ENCODE measurements at regions not wholly inside any gene's neighbourhood (a gene's known extent, or its start where the extent isn't known, plus 50 kb on each side); places are given as distances from the start of the nearest gene placed in this dataset.

DNA sequence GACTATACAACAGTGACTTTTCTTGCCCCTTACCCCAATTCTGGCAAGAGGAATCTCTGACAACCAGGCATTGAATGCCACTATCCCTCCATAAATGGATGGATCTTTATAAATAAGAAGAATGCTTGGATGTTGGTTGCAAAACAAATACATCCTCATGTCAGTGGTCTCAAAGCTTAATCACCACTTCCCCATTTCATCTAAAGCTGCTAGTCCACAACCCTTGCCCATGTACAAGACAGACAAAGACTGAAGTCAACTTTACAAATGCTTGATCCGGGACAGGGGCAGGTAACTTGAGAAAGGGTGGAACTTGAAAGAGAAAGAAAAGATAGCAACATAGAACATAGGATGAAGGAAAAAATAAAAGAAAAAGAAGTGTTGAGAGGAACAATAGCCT, 540.5 kb upstream of the NOX3 start:
- Mint-ChIP-seq H3K4me3 (ENCODE audit: low read depth, unreplicated experiment) (no peak overlapping the region), H3K9me3 (ENCODE audit: low read depth, unreplicated experiment) (no peaks in the 10 kb centered on the region), H3K4me1 (ENCODE audit: low read depth, unreplicated experiment) (no peaks in the 10 kb centered on the region), H3K36me3 (ENCODE audit: insufficient read depth, unreplicated experiment) (no peaks in the 10 kb centered on the region), H3K27me3 (ENCODE audit: unreplicated experiment) (no peaks in the 10 kb centered on the region), H3K27ac (ENCODE audit: unreplicated experiment) (no peak overlapping the region)
- BruUV-seq (replicated peaks), result no TSS peak
- CTCF ChIA-PET, result no interaction called here
- TF ChIP-seq, protein P1, sequence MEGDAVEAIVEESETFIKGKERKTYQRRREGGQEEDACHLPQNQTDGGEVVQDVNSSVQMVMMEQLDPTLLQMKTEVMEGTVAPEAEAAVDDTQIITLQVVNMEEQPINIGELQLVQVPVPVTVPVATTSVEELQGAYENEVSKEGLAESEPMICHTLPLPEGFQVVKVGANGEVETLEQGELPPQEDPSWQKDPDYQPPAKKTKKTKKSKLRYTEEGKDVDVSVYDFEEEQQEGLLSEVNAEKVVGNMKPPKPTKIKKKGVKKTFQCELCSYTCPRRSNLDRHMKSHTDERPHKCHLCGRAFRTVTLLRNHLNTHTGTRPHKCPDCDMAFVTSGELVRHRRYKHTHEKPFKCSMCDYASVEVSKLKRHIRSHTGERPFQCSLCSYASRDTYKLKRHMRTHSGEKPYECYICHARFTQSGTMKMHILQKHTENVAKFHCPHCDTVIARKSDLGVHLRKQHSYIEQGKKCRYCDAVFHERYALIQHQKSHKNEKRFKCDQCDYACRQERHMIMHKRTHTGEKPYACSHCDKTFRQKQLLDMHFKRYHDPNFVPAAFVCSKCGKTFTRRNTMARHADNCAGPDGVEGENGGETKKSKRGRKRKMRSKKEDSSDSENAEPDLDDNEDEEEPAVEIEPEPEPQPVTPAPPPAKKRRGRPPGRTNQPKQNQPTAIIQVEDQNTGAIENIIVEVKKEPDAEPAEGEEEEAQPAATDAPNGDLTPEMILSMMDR (IDR thresholded peaks at IDR 0.05; ENCODE audit: unreplicated experiment), result no peak
- intact Hi-C loops (cut with micrococcal nuclease; ENCODE audit: unreplicated experiment), result no loop called here
- DNase-seq, result no peak

DNA sequence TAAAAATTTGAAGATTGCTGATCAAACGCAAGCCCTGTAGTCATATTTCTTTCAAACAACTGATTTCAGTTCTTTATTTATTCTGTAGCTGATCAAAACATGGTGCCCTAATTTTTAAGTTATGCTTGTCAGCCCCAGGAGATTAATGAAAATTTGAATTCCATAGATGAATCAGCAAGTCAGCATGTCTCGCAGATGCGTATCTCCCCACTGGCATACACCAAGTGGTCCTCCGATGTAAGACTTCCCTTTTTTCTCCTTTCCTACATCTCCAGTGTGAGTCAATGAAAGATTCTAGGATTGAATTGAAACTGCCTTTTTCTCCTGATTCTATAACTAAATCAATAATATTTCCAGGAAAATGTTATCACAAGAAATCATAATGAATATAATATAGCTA, 539.6 kb upstream of the NOX3 start:
- CTCF ChIA-PET, result no interaction called here
- intact Hi-C loops (cut with micrococcal nuclease; ENCODE audit: unreplicated experiment), result no loop called here
- H3K27me3 Mint-ChIP-seq (ENCODE audit: unreplicated experiment), result no peaks in the 10 kb centered on the region
- no peak overlapping the region for H3K27ac Mint-ChIP-seq (ENCODE audit: unreplicated experiment)
- H3K4me3 Mint-ChIP-seq (ENCODE audit: low read depth, unreplicated experiment), result no peak overlapping the region
- H3K4me1 Mint-ChIP-seq (ENCODE audit: low read depth, unreplicated experiment), result no peaks in the 10 kb centered on the region
- no peaks in the 10 kb centered on the region for H3K36me3 Mint-ChIP-seq (ENCODE audit: insufficient read depth, unreplicated experiment)
- TF ChIP-seq, protein P1 (IDR thresholded peaks at IDR 0.05; ENCODE audit: unreplicated experiment), result no peak
- no peaks in the 10 kb centered on the region for H3K9me3 Mint-ChIP-seq (ENCODE audit: low read depth, unreplicated experiment)
- DNase-seq, result no peak
- BruUV-seq (replicated peaks), result no TSS peak

- Mint-ChIP-seq H3K27me3 (ENCODE audit: unreplicated experiment) (no peaks in the 10 kb centered on the region), H3K36me3 (ENCODE audit: insufficient read depth, unreplicated experiment) (no peaks in the 10 kb centered on the region), H3K4me3 (ENCODE audit: low read depth, unreplicated experiment) (no peak overlapping the region), H3K4me1 (ENCODE audit: low read depth, unreplicated experiment) (no peaks in the 10 kb centered on the region), H3K27ac (ENCODE audit: unreplicated experiment) (no peak overlapping the region), H3K9me3 (ENCODE audit: low read depth, unreplicated experiment) (no peaks in the 10 kb centered on the region)
- CTCF ChIA-PET, result no interaction called here
- intact Hi-C loops (cut with micrococcal nuclease; ENCODE audit: unreplicated experiment), result no loop called here
- TF ChIP-seq, protein P1 (IDR thresholded peaks at IDR 0.05; ENCODE audit: unreplicated experiment), result no peak
- no TSS peak for BruUV-seq (replicated peaks)
- no peak for DNase-seq
Observed at GRCh38 chr6:155994086-155994485, 538.4 kb upstream of the NOX3 start.

DNA sequence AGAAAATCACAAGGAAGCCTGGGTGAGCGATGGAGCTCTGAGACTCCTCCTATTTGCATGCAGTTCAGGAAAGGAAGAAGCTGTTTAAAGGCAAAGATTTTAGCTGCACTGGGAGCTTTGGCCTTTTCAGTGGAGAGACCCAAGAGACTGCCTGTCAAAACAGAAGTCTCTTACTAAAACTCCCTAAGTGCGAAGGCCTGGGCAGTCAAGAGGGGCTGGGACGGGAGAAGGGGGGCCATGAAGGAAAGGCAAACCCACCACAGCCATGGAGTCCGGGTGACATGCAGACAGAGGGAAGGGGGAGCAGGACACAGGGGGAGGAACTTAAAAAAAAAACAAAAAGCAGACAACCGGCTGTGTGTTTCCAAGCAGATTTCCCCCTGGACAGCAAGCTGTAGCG, 537.6 kb upstream of the NOX3 start:
- no peak overlapping the region for H3K4me3 Mint-ChIP-seq (ENCODE audit: low read depth, unreplicated experiment)
- no TSS peak for BruUV-seq (replicated peaks)
- TF ChIP-seq, protein P1 (IDR thresholded peaks at IDR 0.05; ENCODE audit: unreplicated experiment), result no peak
- no peaks in the 10 kb centered on the region for H3K36me3 Mint-ChIP-seq (ENCODE audit: insufficient read depth, unreplicated experiment)
- no peaks in the 10 kb centered on the region for H3K4me1 Mint-ChIP-seq (ENCODE audit: low read depth, unreplicated experiment)
- intact Hi-C loops (cut with micrococcal nuclease; ENCODE audit: unreplicated experiment), result no loop called here
- CTCF ChIA-PET, result interaction anchor here (0.6 kb wide), 1 partner anchor 19 kb away, joined by 3 read pairs; no protein-coding TSS in a partner anchor
- DNase-seq, result no peak
- H3K9me3 Mint-ChIP-seq (ENCODE audit: low read depth, unreplicated experiment), result no peaks in the 10 kb centered on the region
- no peak overlapping the region for H3K27ac Mint-ChIP-seq (ENCODE audit: unreplicated experiment)
- no peaks in the 10 kb centered on the region for H3K27me3 Mint-ChIP-seq (ENCODE audit: unreplicated experiment)
